WERI-Rb-1 (cell line): ENCODE measurements at regions not wholly inside any gene's neighbourhood (a gene's known extent, or its start where the extent isn't known, plus 50 kb on each side); places are given as distances from the start of the nearest gene placed in this dataset.

ENCODE experiments used
- DNase-seq: peaks from one replicate; pipeline ENCODE4 v3.0.0-alpha.2; 2020
- H3K27ac ChIP-seq: fragments of 250-450 bp; sonication (Bioruptor Pico); 2 replicates; pipeline ENCODE4 v1.5.1; 2020; ENCODE audit warnings: mild to moderate bottlenecking, moderate library complexity
- H3K27me3 ChIP-seq: fragments of 250-450 bp; sonication (Bioruptor Pico); 2 replicates; pipeline ENCODE4 v1.5.1; 2021; ENCODE audit warnings: mild to moderate bottlenecking, low read depth, moderate library complexity; ENCODE audit not compliant: insufficient read depth, severe bottlenecking
- H3K36me3 ChIP-seq: fragments of 250-450 bp; sonication (Bioruptor Pico); 2 replicates; pipeline ENCODE4 v1.5.1; 2020; ENCODE audit warnings: mild to moderate bottlenecking, moderate library complexity
- H3K4me3 ChIP-seq: 2 replicates; pipeline ENCODE4 v1.5.1; 2011; ENCODE audit warnings: low read depth, mild to moderate bottlenecking, control low read depth, low read length
- H3K9me3 ChIP-seq: fragments of 250-450 bp; sonication (Bioruptor Pico); 2 replicates; pipeline ENCODE4 v1.5.1; 2021; ENCODE audit warnings: mild to moderate bottlenecking, moderate library complexity; ENCODE audit not compliant: severe bottlenecking
- TF ChIP-seq, protein P1 (sequence below): IDR thresholded peaks from 2 replicates; pipeline ENCODE4 v1.5.1; 2011; ENCODE audit warnings: low read depth, mild to moderate bottlenecking, control low read depth, inconsistent platforms, low read length

DNA sequence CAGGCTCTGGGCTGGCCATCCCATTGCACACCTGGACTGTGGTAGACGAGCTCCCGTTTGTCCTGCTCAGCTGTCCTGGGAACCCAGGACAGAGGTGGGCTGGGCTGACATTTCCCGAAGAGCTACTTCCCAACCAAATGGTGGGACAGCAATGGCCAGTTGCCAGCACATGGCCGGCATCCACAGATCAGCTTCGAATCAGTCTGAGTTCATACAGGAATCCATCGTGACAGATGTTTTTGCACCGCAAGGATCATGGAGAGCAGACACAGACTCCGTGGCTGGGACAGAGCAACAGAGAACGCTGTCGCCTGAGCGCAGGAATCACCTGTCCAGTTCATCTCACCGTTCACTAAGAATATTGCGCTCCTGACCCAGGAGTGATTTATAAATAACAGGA, 198.5 kb downstream of the TTLL2 start:
- no peaks in the 10 kb centered on the region for H3K36me3 ChIP-seq
- H3K9me3 ChIP-seq = no peaks in the 10 kb centered on the region
- no peak overlapping the region for H3K27ac ChIP-seq
- TF ChIP-seq, protein P1, sequence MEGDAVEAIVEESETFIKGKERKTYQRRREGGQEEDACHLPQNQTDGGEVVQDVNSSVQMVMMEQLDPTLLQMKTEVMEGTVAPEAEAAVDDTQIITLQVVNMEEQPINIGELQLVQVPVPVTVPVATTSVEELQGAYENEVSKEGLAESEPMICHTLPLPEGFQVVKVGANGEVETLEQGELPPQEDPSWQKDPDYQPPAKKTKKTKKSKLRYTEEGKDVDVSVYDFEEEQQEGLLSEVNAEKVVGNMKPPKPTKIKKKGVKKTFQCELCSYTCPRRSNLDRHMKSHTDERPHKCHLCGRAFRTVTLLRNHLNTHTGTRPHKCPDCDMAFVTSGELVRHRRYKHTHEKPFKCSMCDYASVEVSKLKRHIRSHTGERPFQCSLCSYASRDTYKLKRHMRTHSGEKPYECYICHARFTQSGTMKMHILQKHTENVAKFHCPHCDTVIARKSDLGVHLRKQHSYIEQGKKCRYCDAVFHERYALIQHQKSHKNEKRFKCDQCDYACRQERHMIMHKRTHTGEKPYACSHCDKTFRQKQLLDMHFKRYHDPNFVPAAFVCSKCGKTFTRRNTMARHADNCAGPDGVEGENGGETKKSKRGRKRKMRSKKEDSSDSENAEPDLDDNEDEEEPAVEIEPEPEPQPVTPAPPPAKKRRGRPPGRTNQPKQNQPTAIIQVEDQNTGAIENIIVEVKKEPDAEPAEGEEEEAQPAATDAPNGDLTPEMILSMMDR = no peak
- H3K27me3 ChIP-seq = no peaks in the 10 kb centered on the region
- DNase-seq = no peak
- H3K4me3 ChIP-seq = no peak overlapping the region

DNA sequence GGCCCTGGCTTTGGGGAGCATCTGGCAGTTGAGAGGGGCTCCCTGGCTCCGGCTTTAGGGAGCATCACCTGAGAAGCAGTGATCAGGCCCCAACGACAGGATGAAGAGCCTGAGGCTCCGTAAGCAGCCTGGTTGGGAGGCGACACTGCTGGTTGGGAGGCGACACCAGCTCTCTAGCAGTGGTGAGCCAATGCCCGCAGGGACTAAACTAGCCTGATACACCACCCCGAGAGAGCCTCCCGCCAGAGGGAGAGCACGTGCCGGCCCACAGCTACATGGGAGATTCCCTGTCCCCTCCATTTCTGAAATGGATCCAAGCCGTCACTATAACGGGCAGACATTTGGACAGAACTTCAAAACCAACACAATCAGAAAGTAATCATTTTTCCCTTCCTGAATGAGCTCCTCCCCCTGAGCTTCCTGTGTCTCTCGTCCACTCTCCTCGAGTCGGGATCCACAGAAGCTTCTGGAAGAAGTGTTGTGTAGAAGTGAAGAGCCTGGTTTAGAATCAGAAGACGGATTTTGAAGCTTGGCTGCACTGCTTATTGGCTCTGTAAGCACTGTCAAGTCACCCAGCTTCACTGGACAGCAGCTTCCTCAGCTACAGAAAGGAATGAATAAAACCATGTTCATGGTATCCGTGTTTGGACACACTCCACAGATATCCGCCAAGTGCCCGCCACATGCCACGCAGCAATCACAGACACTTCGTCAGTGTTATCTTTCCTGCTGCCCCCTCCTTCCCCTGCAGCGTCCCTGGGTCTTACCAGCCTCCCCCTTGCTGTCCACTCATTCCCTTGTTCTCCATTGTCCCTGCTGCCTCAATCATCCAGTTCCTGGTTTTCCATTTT, 199.6 kb downstream of the TTLL2 start:
- H3K4me3 ChIP-seq = no peak overlapping the region
- H3K9me3 ChIP-seq = no peaks in the 10 kb centered on the region
- H3K27ac ChIP-seq = no peak overlapping the region
- no peak for DNase-seq
- H3K36me3 ChIP-seq = no peaks in the 10 kb centered on the region
- no peaks in the 10 kb centered on the region for H3K27me3 ChIP-seq
- TF ChIP-seq, protein P1 = no peak

DNA sequence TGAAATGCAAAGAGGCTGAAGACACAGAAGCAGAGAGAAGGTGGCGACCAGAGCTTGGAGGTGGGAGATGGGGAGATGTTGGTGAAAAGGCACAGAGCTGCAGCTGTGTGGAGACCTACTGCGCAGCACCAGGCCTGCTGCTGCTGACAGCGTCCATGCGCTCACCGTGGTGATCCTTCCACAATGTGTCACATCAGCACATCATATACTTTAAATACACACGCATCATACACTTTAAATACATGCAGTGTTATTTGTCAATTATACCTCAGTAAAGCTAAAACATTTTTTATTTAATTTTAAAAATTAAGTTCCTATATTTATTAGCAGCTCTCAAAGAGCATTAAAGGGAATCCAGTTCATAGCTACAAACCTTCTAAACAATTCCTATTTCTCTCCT, 200.9 kb downstream of the TTLL2 start:
- Histone ChIP-seq H3K27me3 (no peaks in the 10 kb centered on the region), H3K4me3 (no peak overlapping the region), H3K36me3 (no peaks in the 10 kb centered on the region), H3K27ac (no peak overlapping the region), H3K9me3 (no peaks in the 10 kb centered on the region)
- TF ChIP-seq, protein P1 = no peak
- DNase-seq = no peak

DNA sequence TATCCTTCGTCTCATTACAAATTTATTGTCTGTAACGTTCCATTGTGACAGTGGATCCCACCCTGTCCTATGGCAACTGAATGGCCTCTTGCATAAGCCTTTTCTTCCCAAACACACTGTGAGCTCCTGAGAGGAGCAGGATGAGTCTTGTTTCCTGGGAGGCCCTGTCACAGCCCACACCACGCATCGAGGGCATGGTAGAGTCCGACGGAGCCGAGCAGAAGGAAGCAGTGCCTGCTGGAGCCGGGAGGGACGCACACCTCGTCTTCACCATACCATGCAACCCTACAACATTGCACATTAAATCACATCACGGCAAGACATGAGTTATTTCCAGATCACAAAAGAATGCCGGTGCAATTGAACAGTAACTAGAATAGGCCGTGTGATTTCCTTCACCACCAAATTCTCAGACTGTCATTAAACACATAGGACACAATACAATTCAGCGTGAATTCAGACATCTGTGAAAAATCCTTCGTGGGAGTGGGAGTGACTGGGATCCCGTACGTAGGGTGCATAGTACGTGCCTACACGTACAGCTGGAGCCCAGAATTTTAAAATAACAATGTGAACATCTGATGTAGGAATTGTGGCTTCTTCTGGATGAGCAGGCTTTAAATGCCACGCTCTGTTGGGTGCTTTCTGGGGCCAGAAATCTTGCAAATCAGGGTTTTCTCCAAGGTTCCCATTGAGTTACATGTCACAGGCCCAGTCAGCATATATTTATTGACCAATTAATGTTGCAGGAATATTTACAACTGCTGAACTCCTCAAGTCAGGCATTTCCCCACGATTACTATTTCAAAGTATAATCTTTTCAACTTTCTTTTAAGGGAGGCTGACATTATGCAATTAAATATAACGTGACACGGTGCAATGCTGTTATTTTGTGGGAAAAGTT, 201.8 kb downstream of the TTLL2 start:
- Histone ChIP-seq H3K27me3 (no peaks in the 10 kb centered on the region), H3K27ac (no peak overlapping the region), H3K9me3 (no peaks in the 10 kb centered on the region), H3K36me3 (no peaks in the 10 kb centered on the region), H3K4me3 (no peak overlapping the region)
- TF ChIP-seq, protein P1 = no peak
- DNase-seq = no peak

DNA sequence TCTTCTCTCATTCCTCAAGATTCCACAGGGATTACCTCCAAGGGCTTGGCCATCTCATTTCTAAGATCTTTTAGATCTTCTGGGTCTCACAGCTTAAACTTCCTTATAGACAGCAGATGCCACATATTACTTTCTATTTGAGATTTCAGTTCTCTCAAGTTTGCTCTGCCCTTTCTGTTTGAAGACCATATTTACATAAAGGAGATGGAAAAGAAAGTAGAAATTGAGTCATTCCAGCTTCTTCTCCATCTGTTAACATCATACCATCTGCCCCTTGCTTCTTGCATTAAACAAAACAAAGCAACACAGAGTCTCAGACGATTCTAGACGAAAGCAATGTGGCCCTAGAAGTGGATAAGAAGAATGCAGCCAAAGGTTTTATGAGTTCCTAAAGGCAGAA, 203.4 kb downstream of the TTLL2 start:
- DNase-seq = no peak
- TF ChIP-seq, protein P1 = no peak
- peaks cover 2% of the 10 kb centered on the region for H3K9me3 ChIP-seq
- H3K27me3 ChIP-seq = no peaks in the 10 kb centered on the region
- H3K36me3 ChIP-seq = no peaks in the 10 kb centered on the region
- no peak overlapping the region for H3K4me3 ChIP-seq
- H3K27ac ChIP-seq = no peak overlapping the region
